Muscle of back (tissue), 3 donors: ENCODE measurements at regions not wholly inside any gene's neighbourhood (a gene's known extent, or its start where the extent isn't known, plus 50 kb on each side); places are given as distances from the start of the nearest gene placed in this dataset.

Experiments used
- DNase-seq, 3 donors: peaks; one replicate each; pipeline versions ENCODE4 v3.0.0 to v3.0.0-alpha.2; 2013

- DNase-seq: no peak
Observed at GRCh38 chr6:144879436-144879835, 594.3 kb downstream of the UTRN start.

GRCh38 chr6:144882425-144882824 is 597.3 kb downstream of the UTRN start:
- no peak for DNase-seq

DNA sequence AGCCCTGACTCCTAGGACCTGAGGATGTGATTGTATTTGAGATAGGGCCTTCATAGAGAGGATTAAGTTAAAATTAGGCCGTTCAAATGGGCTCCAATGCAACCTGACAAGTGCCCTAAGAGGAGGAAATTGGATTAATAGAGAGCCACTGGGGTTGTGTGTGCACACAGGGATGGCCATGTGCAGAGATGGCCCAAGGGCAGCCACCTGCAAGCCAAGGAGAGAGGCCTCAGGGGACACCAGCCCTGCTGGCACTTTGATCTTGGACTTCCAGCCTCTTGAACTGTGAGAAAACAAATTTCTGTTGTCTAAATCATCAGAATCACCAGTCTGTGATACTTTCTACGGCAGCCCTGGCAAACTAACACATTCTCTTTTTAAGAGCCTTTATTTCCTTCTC is 598.8 kb downstream of the UTRN start:
- DNase-seq: no peak

GRCh38 chr6:144885817-144886216 is 600.7 kb downstream of the UTRN start:
- no peak for DNase-seq

DNA sequence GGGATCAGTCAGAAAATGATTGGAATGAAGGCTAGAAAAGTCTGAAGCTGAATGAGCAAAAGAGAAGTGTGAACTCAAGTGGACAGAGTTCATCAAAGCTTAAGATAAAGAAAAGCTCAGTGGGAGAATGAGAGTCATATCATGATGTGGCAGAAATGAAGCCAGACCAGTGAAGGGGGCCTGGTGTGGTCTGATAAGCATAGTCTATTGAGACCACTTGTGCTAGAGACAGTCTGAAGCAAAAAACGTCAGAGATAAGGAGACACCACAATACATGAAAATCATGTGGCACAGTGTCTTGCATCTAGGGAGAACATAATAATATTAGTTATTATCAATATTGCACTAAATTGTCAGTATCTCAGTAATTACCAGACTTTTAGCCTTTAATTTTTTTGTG is 601.5 kb downstream of the UTRN start:
- DNase-seq: no peak

DNA sequence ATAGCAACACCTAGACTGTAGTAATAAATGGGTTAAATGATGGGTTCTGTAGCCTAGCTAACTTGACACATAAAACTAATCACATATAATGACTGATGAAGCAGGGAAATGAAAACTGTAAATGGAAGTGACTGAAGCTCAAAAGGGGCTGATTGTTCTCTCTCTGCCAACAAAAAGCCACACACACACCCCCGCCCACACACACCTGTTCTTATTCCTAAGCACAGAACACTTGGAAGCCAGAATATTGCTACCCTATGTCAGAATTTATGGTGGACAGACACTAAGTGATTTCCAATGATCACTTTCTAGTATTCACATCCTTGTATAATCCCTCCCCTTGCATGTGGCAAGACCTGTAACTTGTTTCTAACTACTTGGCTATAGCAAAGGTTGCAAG is 603.5 kb downstream of the UTRN start:
- DNase-seq: no peak

DNA sequence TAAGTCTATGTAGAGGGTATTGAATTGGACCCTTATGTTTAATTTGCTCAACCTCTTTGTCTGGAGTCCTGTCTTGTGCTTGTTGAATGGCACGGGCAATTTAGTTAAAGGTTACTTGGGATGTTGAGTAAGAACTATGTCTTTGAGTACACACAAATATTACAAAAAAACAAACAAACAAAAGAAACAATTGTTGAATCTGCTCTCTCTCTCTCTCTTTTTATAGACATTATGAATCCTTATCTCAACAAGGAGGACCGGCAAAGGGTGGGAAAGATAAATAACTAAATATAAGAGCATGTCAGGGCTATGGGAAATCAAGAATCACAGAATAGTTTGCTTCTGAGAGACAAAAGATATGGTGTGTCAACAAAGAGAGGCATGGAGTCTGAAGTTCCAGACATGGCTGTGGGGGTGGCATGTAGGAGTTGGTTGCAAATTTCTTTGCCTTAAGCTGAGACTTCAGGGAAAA is 608.6 kb downstream of the UTRN start:
- DNase-seq: no peak

DNA sequence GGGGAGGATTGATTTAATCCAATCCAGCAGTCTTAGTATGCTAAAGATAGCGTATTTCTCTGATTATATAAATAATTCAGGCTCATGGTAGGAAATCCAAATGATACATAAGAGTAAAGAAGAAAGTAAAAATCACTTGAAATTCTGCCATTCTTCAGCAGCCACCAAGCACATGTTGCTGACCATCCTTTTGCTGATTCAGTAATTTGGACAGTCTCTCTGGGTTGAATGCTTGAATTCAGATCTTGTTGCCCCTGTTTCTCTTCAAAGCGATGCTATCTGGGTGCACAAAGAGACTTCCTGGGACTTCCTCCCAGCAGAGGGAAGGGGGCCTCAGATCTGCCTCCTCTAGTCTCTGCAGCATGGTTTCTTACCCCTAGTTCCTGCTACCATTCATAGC is 609.1 kb downstream of the UTRN start:
- no peak for DNase-seq

DNA sequence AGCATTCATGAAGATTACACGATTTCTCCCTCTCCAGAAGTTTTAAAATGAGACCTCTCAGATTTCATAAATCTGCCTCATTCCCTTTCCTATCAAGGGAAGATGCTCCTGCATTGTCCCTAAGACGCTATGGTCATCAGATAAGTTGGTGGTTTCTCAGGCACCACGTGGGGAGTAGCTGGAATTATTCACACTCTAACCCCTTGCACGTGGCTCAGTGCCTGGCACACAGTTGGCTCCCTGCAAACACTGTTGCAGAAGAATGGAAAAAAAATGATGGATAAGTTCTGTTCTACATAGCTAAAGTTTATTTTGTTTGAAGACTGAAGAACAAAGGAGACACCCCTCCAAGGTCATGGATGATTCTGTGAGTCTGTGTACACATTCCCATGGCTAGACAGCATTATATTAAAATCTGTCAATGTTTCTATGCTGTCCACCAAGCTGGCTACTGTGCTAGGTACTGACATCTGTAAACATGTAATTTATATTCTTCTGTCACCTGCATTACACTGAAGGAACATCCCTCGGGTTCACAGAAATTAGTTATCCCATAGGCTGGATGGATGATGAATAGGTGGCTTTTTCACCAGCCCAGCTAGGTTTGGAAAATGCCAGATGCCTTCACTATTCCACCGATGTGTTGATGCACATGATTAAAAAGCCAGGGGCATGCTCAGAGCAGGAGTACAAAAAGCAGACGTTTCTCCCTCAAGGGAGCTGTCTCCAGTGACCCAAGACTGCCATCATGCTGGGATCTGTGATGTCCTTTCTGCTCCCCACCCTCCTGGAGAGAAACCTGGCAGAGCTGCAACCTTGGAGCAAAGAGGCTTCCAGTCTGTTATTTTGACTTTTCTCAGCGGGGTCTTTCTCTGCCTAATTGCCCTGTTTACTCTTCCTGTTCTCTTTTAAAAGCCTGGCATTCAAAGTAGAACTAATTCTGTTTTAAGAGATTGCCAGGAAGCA is 610.5 kb downstream of the UTRN start:
- DNase-seq: no peak

DNA sequence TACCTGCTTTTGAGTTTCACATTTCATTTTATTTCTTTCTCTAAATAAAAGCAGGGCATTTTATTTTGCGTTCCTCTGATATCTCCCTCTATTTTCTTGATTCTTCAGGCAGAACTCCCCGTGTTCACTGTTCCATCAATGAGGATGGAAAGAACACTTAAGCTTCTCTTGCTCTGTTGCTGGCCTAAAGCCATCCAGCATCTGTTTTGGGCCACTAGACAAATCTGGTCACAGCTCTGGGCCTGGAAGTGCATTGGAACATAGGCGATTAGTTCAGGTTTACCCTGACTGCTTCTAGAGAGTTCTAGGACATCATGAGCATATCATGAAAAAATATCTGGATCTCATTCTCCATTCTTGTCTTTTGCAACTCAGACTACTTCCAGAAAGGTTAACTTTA is 611.2 kb downstream of the UTRN start:
- DNase-seq: peak; percentile 43 to 60 (median 45)

- no peak for DNase-seq
Observed at GRCh38 chr6:144896871-144897270, 611.7 kb downstream of the UTRN start.

GRCh38 chr6:144897441-144897921 is 612.3 kb downstream of the UTRN start:
- peak in 1 of 3 donors; percentile 75 for DNase-seq

DNA sequence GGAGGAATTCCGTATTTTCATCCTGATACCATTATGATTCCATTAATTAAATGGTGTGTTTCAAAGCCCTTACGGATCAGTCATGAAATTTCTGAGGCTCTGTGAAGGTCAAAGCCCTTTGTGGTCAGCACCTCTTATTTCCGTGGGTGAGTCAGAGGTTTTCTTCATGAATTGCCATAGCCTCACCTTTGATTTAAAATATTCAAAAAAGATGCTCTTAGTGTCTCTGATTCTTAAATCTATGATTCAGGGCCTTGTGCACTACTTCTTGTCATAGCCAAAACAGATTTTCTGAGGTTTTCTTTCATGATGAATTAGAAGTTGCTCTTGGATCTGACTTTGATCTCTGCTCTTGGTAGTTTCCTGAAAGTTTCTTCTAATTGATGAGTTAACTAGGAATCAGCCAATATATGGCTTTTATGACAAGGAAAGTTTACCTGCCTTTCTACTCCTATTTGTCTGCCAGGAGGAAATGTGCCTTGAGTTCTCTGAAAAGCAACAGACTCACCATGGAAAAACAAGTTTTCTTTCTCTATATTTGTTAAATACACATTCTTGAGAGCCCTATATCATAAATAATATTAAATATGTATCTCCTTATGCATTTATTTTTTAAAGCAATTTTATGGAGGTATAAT is 613.0 kb downstream of the UTRN start:
- peak in 1 of 3 donors; percentile 29 for DNase-seq

DNA sequence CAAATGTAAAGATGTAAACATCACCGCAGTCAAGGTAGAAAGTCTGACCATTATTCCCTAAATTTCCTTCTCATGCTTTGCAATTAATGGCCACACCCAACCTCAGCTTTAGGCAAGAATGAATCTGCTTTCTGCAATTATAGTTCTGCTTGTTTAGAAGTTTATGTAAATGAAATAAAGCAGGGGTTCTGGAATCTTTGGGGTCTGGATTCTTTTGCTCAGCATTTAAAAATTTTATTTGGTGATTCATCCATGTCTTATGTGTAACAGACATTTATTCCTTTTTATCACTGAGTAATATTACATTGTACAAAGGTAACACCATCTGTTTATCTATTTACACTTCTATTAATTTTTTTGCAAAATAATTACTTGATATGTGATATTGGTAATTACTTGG is 613.6 kb downstream of the UTRN start:
- no peak for DNase-seq

DNA sequence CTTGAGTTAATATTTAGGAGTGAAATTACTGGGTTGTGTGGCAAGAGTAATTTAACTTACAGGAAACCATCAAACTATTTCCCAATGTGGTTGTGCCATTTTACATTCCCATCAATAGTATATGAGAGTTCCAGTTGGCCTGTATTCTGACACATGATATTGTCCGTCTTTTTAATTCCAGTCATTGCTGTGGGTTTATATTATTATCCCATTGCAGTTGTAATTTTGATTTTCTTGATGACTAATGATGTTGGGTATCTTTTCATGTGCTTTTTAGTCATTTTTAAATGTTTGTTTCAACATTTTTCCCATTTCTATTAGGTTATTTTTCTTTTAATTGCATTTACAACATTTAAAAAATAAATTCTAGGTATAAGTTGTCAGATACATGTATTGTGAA is 614.0 kb downstream of the UTRN start:
- peak in 1 of 3 donors; percentile 50 for DNase-seq

DNA sequence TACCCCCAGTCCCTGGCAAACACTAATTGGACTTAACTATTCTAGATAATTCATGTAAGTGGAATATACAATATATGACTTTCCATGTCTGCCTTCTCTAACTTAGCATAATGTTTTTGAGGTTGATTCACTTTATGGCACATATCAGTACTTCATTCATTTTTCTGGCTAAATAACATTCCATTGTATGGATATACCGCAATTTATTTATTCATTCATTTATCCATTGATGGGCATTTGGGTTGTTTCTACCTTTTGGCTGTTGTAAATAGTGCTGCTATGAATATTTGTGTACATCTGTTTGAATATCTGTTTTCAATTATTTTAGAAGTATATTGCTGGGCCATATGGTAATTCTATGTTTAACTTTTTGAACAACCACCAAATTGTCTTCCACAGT is 616.3 kb downstream of the UTRN start:
- no peak for DNase-seq

DNA sequence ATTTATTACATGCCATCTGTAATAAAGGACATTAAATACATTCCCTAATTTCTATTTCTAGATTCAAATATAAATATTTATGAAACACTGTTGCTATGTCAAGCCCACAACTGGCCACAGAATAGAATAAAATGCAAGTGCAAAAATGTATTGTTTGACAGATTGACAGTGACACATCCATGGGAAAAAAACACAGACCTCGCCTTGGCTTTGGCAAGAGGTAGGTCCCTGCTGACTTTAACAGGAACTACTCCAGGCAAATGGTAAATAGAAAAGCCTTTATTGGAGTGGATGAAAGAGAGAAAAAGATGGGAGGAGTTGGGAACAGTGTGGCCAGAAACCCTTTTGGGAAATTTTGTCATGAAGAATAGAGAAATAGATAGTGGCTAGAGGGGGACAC is 622.9 kb downstream of the UTRN start:
- peak in 2 of 3 donors; percentile 42 to 47 for DNase-seq

DNA sequence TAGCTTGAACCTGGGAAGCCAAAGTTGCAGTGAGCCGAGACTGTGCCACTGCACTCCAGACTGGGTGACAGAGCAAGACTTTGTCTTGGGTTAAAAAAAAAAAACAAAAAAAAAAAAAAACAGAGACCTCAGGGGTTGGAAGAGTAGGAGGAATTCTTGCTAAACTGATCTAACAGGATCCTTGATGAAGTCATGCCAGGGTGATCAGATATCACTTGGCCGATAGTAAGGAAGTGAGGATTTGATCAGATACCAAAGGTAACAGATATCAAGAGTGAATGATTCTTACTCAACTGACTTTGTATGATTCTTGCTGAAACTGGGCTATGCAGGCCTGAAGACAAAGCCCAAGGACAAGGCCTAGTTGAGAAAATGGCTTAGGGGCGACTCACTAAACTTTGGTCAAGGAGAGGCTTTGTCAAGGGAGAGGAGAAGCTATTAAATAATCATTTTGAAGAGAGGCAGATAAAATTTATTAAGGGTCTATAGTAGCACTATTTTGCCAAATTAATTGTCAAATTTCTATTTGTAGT is 624.7 kb downstream of the UTRN start:
- DNase-seq: no peak

GRCh38 chr6:144911322-144911721 is 626.2 kb downstream of the UTRN start:
- DNase-seq: no peak

- DNase-seq: peak in 2 of 3 donors; percentile 11 to 73
Observed at GRCh38 chr6:144912474-144912873, 627.3 kb downstream of the UTRN start.

DNA sequence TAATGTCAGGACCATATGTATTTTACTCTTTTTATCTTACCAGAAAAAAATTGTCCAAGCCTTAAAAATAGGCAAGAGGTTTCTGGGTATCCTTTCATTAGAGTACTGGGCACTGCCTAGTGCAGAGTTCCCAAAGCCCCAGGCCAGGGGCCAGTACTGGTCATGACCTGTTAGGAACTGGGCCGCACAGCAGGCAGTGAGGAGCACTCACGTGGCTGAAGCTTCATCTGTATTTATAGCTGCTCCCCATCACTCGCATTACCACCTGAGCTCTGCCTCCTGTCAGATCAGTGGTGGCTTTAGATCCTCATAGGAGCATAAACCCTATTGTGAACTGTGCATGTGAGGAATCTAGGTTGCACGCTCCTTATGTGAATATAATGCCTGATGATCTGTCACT is 632.9 kb downstream of the UTRN start:
- no peak for DNase-seq

GRCh38 chr6:144919560-144919959 is 634.4 kb downstream of the UTRN start:
- DNase-seq: no peak
